ENCODE measurements at regions not wholly inside any gene's neighbourhood (a gene's known extent, or its start where the extent isn't known, plus 50 kb on each side); places are given as distances from the start of the nearest gene placed in this dataset.

DNA sequence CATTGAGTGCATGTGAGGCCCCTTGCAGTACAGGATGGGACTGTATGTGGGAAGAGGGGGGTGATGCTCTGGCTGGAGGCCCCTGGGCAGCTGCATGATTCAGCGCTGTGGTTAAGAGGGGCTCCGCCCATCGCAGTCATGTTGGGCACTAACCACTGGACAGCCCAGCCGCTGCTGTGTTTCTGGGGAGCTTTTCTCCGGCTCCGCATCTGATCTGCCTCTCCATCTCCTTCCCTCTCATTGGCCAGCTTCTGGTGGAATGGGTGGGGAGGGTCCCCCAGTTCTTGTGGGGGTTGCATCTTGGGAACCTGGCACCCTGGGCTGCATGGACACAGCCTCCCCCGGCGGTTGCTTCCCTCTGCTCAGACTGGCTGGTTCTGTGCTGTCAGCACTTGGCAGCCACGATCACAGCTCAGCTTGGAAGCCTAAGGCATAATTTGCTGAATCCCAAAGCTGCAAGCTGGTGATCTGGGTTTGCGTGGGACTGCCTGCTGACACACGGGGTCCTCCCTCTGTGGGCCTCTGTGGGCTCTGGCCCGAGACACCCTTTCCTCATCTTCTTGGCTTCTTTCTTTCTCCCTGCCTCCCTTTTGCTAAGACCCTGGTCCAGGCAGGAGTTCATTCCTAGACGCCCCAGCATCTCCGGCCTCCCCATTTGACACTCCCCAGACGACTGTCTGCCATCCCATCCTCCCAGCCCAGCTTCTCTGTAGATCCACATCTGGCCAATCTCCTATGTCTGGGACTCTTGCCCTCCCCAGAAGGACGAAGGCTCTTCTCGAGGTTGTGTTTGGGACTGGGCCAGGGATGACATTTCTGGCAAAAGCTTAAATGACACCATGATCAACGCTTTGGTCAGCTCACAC, 168.3 kb downstream of the SEC14L1 start:
- DNase-seq, result no peak

DNA sequence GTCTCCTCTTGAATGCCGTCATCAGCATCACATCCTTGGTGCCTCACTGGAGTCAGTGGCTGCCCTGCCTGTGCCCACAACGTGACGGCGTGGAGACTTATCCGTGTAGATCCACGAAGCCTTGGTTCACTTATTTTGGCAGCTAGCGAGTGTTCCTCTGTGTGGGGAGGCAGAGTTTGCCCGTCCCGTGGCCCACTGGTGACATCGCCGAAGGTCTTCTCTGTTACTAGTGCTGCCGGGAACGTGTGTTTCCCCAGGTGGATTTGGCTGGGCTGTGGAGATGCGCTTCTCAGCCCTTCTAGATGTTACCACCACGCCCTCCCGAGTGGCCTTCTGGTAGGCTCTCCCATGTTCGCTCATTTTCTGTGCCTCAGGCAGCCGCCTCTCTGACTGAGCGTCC, 169.6 kb downstream of the SEC14L1 start:
- DNase-seq, result no peak

DNA sequence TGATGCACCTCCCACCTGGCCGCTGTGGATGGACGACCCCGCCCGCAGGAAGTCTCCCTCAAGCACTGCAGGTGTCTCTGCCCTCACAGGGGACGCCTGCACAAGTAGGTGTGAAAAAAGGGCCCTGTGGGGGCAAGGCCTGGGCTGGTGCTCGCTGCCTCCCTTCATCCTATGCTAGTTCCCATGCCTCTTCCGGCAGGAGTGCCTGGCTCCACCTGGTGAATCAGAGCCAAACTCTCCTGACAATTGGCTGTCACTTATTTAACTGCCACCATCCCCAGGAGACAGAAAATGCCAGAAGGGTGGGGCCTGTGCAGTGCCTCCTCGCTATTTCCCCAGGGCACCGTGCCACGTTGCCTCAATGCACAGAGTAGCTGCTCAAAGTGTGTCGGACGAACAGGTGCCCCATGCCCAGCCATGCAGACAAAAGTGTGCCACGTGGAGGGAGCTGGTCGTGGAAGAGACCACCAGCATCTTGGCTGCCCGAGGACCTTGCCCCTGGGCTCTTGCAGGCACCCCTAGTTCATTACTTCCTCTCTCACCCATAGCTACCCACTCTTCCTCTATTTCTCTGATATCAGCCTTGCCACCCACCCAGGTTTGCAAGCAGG, 170.7 kb downstream of the SEC14L1 start:
- no peak for DNase-seq

DNA sequence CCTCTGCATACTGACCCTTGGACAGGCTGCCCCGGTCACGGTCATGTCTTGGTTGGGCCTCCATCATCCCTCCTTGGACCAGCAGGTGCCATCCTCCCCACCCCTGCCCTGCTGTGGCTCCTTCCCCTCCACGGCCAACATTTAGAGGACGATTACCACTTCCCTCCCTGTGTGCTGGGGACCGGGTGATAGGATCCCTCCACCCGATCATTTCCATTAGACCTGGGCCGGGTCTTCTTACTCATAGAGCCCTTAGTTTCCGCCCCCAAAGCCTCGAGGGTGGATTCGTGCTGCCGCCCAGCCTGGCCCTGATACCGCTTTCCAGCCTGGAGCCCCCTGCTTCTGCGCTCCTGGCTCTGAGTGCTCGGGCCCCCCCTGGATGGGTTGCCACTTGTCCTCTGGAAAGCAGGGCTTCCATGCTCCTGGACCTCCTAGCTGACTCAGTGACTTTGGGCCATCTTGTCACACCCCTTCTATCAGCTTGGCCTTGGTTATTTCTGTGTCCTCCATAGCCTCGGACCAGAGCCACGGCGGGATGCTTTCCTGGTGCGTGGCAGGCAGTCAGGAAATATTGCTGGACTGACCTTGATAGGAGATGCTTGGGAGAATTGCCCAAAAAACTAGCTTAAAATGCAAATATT, 171.4 kb downstream of the SEC14L1 start:
- no peak for DNase-seq

DNA sequence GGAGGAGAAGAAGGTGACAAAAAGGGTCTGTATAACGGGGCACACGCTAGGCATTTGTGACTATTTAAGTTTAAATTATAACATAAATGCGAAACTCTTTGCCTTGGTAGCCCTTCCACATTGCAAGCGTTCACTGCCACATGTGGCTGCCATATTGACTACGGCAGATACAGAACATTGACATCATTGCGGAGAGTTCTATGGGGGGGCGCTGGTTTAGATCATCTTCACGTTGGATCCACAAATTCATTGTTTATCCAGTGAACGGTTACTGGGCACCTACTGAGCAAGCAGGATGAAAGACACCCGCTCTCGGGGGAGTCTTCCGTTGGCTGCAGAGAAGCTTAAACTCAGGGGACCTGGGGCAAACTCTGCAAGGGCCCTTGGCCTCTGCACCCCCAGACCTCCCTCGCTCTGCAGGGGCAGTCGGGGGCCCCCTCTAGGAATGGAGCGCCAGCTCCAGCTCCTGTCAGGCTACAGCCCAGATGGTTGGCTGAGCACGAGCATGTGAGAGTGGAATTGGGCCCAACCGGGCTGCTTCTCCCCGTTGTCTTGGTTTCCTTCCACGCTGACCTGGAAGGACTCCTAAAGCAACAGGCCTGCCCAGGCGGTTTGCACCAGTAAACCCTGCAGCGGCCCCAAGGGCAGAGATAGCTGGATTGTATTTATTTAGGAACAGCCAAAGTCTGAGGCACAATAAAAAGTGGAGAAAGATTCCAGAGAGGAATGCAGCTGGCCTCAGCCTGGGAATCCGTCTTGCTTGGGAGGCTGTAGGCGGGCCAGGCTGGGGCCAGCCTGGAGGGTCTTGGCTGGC, 172.2 kb downstream of the SEC14L1 start:
- DNase-seq, result no peak

DNA sequence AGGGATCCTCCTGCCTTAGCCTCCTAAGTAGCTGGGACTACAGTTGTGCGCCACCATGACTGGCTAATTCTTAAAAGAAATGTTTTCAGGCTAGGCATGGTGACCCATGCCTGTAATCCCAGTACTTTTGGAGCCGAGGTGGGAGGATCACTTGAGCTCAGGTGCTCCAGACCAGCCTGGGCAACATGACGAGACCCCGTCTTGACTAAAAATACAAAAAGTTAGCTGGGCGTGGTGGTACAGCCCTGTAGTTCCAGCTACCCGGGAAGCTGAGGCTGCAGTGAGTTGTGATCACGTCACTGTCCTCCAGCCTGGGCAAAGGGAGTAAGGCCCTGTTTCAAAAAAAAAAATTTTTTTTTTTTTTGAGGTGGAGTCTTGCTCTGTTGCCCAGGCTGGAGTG, 173.1 kb downstream of the SEC14L1 start:
- no peak for DNase-seq

DNA sequence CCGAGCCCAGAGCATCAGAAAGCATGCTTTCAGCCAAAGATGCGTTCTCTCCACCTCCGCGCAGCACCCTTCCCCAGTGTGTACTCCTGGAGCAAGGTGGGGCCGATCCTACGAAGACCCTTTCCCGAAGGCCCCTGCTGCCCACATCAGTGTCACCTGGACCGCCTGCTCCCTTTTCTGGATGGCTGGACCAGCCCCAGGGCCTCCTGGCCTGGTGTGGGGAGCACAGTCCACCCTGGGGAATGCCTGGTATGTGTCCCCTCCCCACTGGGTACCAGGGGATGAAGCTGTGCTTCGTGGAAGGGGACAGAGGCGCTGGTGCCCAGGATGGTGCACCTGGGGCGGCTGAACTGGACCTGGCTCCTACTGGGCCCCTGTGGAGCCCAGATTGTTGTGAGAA, 173.8 kb downstream of the SEC14L1 start:
- no peak for DNase-seq

DNA sequence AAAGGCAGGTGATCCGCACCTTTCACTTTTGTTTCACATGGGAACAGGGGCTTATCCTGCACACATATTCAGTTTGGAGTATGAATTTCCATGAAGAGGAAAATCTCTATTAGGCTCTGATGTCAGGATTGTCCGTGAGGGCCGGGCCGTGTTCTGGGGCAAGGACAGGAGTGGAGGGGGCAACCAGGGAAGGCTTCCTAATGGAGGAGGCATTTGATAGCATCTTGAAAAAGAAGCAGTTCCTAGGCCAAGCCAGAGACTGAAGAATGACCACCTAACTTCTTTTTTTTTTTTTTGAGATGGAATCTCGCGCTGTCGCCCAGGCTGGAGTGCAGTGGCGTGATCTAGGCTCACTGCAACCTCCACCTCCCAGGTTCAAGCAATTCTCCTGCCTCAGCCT, 174.2 kb downstream of the SEC14L1 start:
- no peak for DNase-seq

DNA sequence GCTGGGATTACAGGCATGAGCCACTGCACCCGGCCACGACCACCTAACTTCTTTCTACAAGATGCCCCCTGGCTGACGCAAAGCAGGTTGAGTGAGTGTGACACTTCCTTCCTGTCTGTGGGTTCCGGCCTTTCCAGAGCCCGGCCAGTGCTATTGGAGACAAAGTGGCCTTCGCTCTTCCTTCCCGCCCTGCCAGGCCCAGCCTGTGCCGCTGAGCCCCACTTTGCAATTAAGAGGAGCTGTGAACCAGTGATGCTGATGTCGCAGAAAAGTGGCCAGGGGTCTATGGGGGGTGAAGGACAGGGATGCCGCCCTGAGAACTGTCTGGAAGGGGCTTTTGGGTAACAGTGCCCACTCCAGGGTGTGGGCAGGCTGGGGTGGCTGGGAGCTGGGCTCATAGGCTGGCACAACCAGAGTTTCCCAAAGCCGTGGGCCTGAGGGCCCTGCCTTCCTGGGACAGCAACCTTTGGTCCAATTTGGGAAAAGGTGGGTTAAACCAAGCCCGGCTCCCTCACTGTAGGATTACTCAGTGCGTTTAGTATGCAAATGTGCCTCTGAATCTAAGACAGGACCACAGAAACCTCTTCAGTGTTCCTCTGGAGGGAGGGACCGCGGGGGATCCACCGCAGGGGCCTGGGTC, 174.9 kb downstream of the SEC14L1 start:
- DNase-seq, result no peak

DNA sequence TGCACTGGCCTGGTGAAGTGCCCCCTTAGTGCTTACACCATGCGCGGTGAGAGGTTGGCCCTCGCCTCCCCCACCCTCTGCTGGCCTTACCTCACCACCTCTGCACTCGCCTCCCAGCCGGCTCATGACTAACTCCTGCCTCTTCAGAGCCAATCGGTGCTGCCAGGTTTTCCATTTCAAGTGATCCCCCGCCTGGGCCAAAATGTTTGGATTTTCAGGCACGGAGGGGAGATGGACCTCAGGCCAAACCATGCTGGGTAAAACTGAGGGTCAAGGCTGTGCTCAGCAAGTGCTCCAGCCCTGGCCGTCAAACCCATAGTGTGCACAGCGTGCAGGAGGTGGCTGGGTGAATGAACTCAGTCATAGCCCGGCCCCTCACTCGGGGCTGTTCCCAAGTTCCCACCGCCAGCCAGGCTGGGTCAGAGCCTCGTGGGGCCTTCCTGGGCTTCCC, 175.4 kb downstream of the SEC14L1 start:
- DNase-seq, result no peak

DNA sequence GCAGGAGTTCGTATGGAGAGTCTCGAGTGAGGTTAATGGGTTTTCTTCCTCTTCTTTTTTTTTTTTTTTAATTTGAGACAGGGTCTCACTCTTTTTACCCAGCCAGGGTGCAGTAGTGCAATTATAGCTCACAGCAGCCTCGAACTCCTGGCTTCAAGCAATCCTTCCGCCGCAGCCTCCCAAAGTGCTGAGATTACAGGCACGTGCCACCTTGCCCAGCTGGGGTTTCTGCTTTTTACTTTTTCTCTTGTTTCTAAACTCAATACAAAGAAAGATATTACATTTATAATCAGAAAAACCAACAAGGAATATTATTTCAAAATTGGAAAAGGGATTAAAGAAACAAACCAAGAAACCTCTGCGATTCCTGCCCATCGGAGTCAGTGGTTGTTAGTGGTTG, 175.9 kb downstream of the SEC14L1 start:
- DNase-seq, result no peak

DNA sequence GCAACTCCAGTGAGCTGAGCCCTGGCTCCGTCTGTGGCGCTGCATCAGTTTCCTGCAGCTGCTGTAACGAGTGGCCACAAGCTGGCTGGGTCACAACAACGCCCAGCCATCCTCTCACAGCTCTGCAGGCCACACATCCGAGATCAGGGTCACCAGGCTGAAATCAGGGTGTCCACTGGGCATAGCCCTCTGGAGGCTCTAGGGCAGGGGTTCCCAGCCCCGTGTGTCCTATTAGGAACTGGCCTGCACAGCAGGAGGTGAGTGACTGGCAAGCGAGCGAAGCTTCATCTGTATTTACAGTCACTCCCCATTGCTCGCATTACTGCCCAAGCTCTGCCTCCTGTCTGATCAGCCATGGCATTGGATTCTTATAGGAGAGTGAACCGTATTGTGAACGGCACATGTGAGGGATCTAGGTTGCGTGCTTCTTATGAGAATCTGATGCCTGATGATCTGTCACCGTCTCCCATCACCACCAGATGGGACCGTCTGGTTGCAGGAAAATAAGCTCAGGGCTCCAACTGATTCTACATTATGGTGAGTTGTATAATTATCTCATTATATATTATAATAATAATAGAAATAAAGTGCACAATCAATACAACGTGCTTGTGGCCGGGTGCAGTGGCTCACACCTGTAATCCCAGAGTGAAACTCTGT, 176.5 kb downstream of the SEC14L1 start:
- DNase-seq, result no peak

DNA sequence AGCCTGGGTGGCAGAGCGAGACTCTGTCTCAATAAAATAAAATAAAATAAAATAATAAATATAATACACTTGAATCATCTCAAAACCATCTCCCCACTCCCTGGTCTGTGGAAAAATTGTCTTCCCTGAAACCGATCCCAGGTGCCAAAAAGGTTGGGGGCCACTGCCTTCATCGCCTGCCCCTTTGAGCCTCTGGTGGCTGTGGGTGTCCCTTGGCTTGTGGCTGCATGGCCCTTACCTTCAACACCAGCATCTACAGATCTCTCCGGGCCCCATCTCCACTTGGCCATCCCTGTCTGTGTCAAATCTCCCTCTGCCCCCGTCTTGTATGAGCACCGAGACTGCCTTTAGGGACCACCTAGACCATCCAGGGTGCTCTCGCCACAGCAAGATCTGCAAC, 177.3 kb downstream of the SEC14L1 start:
- DNase-seq, result no peak

DNA sequence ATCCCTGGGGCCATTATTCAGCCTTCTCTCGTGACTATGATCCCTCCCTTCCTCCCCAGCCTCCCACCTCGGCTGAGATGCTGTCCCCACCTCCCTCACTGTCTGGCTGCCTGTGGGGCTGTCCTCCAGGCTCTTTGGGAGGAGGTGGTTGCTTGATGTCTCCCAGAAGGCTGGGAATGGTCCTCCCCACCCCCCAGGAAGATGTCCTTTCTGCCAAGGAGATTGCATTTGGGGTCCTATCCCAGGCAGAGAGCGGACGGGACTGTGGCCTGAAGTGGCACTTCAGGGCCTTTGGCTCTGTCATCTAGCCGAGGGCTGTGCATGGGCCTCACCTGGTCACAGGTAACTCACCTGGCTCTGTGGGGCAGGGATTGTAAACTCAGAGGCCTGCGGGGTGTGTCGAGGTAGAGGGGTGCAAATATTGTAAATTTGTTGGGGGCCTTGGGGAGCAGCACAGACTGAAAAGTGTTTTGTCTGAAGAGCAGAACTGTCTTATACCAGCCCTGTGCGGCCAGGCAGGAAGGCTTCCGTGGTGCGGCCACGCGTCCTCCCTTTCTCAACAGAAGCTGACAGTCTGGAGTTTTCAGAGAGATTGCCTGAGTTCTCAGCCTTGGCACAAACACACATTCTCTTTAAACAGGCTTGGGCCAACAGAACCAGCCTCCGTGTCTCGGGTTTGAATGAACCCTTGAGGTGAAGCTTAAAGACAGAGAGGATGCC, 177.9 kb downstream of the SEC14L1 start:
- no peak for DNase-seq

DNA sequence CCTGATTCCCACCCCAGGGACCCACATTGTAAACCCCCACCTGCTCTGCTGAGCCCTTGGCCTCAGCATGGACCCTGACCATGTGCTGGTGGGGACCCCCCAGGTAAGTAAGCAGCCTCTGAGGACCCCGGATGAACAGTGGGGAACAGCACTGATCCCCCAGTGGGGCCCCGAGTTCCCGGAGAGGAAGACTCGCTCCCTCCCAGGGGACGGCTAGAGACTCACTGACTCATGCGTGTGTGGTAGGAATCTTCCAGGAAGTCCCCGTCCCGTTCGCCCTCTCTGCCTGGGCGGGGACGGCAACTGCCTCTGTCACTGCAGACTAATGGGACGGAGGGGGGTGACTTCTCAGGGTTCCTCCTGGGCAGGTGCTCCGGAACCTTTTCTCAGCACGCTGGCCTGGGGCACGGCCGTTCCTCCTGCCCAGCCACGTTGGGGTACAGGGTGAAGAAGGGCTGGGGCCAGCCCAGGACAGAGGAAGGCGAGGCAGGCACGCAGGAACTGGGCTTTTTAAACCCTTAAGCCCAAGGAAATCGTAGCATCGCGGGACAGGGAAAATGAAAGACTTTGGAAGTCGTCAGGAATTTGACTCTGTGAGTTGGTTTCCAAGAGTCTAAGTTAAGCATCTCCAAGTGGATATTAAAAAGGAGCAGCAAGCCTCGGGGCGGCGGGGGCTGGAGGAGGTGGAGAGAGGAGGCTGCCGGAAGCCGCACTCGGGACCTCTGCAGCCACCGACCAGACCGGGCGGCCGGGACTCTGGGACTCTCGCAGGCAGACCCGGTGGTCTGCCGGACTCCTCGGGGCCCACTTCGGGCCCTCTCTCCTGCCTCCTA, 178.7 kb downstream of the SEC14L1 start:
- no peak for DNase-seq

DNA sequence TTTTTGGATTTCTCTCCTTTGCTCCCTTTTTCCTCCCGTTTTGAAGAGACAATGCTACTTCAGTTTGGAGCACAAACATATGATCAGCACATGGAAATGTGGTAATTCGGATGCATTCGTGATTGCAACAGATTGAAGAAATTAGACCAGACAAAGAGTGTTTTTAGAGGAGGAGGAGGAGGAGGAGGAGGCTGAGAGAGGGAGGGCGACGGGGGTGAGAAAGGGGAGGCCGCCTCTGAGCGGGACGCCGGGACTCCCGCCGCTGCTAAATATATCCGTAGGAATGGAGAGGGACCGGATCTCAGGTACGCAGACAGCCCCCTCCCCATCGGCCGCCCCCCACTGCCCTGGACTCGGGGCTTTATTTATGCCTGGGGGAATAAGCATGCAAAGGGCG, 179.3 kb downstream of the SEC14L1 start:
- DNase-seq, result no peak

DNA sequence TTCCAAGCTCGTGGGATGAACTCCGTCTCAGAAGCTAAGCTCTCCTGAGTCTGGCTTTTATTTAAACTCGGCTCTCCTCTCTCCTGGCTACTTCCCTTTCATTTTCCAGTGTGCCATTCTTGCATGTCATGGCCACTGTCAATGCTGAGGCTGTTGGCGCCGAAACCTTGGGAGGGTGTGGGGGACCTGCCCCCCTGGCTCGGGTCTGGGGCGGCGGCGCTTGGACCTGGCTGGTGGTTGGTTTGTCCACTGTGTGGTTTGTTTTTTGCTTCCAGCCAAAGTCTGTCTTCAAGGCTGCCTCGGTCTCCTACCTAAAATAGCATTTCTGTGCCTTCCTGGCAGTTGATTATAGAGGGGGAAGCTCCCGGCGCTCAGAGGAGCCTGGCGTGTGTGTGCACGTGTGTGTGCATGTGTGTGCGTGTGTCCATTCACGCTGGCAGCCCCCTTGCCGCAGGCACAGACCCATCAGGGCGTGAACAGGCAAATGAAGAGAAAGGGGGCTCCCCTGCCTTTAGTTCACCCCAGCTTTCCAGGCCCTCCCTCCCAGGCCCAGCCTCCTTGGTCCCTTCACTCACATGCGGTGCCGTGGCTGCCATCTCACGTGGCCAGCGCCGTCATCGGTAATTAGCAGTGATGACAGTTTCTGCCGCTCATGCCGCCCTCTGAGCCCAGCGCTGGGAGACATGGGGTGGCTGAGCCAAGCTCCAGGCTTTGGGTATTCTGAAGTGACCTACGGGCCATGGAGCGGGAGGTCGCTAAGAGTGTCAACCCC, 179.9 kb downstream of the SEC14L1 start:
- no peak for DNase-seq

DNA sequence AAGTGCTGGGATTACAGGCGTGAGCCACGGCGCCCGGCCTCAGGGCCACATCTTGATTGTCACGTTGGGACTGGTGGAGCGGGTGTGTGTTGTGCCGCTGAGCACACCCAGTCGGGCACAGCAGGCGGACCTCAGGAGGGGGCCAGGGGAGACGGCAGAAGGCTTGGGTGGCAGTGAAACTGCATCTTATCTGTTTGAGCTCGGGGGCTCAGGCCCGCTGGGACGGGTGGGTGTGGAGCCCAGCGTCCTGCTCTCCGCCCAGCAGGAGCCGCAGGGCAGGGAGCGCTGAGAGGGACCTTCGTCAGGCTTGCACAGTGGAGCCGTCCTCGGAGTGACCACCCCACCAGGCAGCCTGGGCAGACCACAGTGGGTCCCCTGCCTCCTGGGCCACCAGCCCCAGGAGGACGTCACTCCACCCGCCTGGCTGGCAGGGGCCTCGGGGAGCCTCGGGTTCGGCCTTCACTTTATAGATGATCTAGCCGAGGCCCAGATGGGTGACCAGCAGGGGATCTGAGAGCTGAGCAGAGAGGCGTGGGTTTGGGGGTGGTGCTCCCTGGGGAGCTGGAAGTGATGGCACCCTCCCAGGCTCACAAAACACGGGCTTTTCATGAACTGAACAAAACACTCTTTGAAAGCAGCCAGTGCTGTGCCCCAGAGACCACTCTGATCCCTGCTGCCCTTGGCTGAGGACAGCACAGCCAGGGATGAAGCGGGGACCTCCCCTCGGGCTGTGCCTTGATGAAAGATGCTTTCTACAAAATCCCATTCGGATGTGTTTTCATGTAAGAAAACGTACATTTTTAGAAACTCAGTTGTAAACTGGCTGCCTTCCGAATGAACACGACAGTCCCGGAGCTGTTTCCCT, 181.1 kb downstream of the SEC14L1 start:
- DNase-seq, result no peak

Measured in NCI-H146 (cell line).